B cell (primary cell): ENCODE measurements at regions not wholly inside any gene's neighbourhood (a gene's known extent, or its start where the extent isn't known, plus 50 kb on each side); places are given as distances from the start of the nearest gene placed in this dataset.

ENCODE experiments used
- ATAC-seq: fragments of 200-7000 bp; cut with Tn5 transposase; one replicate; pipeline ENCODE4 v1.10.0; 2021; ENCODE audit warnings: low read depth, mild to moderate bottlenecking, moderate number of reproducible peaks, moderate library complexity
- CTCF ChIA-PET: fragments of 350-600 bp; sonication (Branson Sonifier 250); formaldehyde crosslinking; loops from one replicate; lab custom pipeline; 2021; ENCODE audit warnings: antibody characterized with exemption, inconsistent platforms; lab: Charles Lee
- POLR2A ChIA-PET: fragments of 350-600 bp; sonication (Branson Sonifier 250); formaldehyde crosslinking; loops from one replicate; lab custom pipeline; 2021; ENCODE audit warnings: antibody characterized with exemption; lab: Charles Lee
- DNase-seq: peaks from one replicate; pipeline ENCODE4 v3.0.0; 2013
- H2AFZ ChIP-seq: 2 replicates; pipeline ENCODE4 v1.6.1; 2012; ENCODE audit warnings: mild to moderate bottlenecking, low read depth, low read length; ENCODE audit not compliant: insufficient read depth, poor library complexity, severe bottlenecking
- H3K27ac ChIP-seq, 2 donors: 1 replicate in 1 of 2; 2 replicates in 1 of 2; pipeline ENCODE4 v1.5.1; 2012 to 2013; ENCODE audit warnings: low read length in 2 of 2, mild to moderate bottlenecking in 2 of 2, moderate library complexity in 1 of 2
- H3K27me3 ChIP-seq, 4 experiments: fragments of 200-600 bp in 1 of 4; sonication (generic) in 1 of 4; replicated peaks in 1 of 4; 1 replicate in 2 of 4; 2 replicates in 2 of 4; pipeline versions ENCODE4 v1.6.1 to v1.7.0; 2013 to 2016; ENCODE audit warnings: low read length in 3 of 4, mild to moderate bottlenecking in 2 of 4, mixed read lengths in 1 of 4, moderate library complexity in 1 of 4; ENCODE audit not compliant: insufficient read depth in 4 of 4, control insufficient read depth in 3 of 4; ENCODE audit errors: control extremely low read depth in 1 of 4
- H3K36me3 ChIP-seq, 2 experiments: replicated peaks in 1 of 2; 1 replicate in 1 of 2; 2 replicates in 1 of 2; pipeline versions ENCODE4 v1.6.1 to v1.7.1; 2013; ENCODE audit warnings: low read length in 1 of 2; ENCODE audit not compliant: insufficient read depth in 2 of 2, control insufficient read depth in 1 of 2; ENCODE audit errors: control extremely low read depth in 1 of 2, extremely low read depth in 1 of 2
- H3K4me1 ChIP-seq, 2 donors: fragments of 200-600 bp in 1 of 2; sonication (generic) in 1 of 2; 1 replicate in 1 of 2; 2 replicates in 1 of 2; pipeline versions ENCODE4 v1.5.1 to v1.6.1; 2013 to 2017; ENCODE audit warnings: low read length in 2 of 2; ENCODE audit not compliant: control insufficient read depth in 2 of 2, insufficient read depth in 2 of 2
- H3K4me2 ChIP-seq: replicated peaks from 2 replicates; pipeline ENCODE3; 2012; ENCODE audit warnings: mild to moderate bottlenecking, low read depth, low read length; ENCODE audit not compliant: poor library complexity, severe bottlenecking
- H3K4me3 ChIP-seq, 5 experiments: fragments of 200-600 bp in 1 of 5; sonication (generic) in 1 of 5; 1 replicate in 3 of 5; 2 replicates in 2 of 5; pipeline versions ENCODE4 v1.5.1 to v1.7.0; 2011 to 2016; ENCODE audit warnings: low read length in 4 of 5, mild to moderate bottlenecking in 4 of 5, low read depth in 2 of 5, control low read depth in 1 of 5, moderate library complexity in 1 of 5; ENCODE audit not compliant: insufficient read depth in 1 of 5; ENCODE audit errors: control extremely low read depth in 1 of 5, extremely low read depth in 1 of 5
- H3K79me2 ChIP-seq: fragments of 200-600 bp; sonication (generic); one replicate; pipeline ENCODE4 v1.6.0; 2016; ENCODE audit warnings: low read length; ENCODE audit not compliant: control insufficient read depth, insufficient read depth
- H3K9ac ChIP-seq: fragments of 200-600 bp; sonication (generic); 2 replicates; pipeline ENCODE4 v1.6.1; 2017; ENCODE audit warnings: mild to moderate bottlenecking, low read length, moderate library complexity
- H3K9me3 ChIP-seq, 3 donors: one replicate each; pipeline versions ENCODE4 v1.6.1 to v1.7.1; 2013; ENCODE audit warnings: low read length in 2 of 3; ENCODE audit not compliant: control insufficient read depth in 2 of 3, insufficient read depth in 1 of 3; ENCODE audit errors: control extremely low read depth in 1 of 3
- H4K20me1 ChIP-seq: 2 replicates; pipeline ENCODE4 v1.6.0; 2012; ENCODE audit warnings: mild to moderate bottlenecking, low read length; ENCODE audit not compliant: insufficient read depth, control insufficient read depth, poor library complexity, severe bottlenecking
- H3K27ac Mint-ChIP-seq: one replicate; pipeline ENCODE4 v1.8.0; 2021; ENCODE audit warnings: mixed read lengths
- H3K27me3 Mint-ChIP-seq: one replicate; pipeline ENCODE4 v1.8.0; 2021; ENCODE audit warnings: mixed read lengths
- H3K4me1 Mint-ChIP-seq: one replicate; pipeline ENCODE4 v1.8.0; 2021; ENCODE audit warnings: mixed read lengths
- H3K4me3 Mint-ChIP-seq: one replicate; pipeline ENCODE4 v1.8.0; 2021; ENCODE audit warnings: mixed read lengths
- H3K9me3 Mint-ChIP-seq: one replicate; pipeline ENCODE4 v1.8.0; 2022; ENCODE audit warnings: mixed read lengths; ENCODE audit not compliant: insufficient read depth
- EZH2 ChIP-seq: IDR thresholded peaks from 2 replicates; pipeline ENCODE4 v1.6.1; 2012; ENCODE audit warnings: borderline replicate concordance, low read depth, mild to moderate bottlenecking, moderate library complexity, low read length; ENCODE audit not compliant: insufficient read depth, poor library complexity, severe bottlenecking
- WGBS: methylation state at CpG from one replicate; pipeline ENCODE4 v1.1.5; 2013; ENCODE audit warnings: missing lambda C conversion rate; ENCODE audit not compliant: insufficient coverage; 5-methylcytosine and 5-hydroxymethylcytosine counted together
- intact Hi-C: fragments of 100-400 bp; cut with micrococcal nuclease; formaldehyde crosslinking; loops from one replicate; pipeline ENCODE4 v1.10.0; 2022
- TF ChIP-seq, protein P1 (sequence below): fragments of 200-600 bp; IDR thresholded peaks from one replicate; pipeline ENCODE4 v1.8.0; 2022; ENCODE audit warnings: antibody characterized with exemption, mild to moderate bottlenecking

- ATAC-seq (no peak), DNase-seq (no peak)
- no peaks in the 10 kb centered on the region for H3K4me1 ChIP-seq
- no peak overlapping the region for H3K4me3 Mint-ChIP-seq
- no peaks in the 10 kb centered on the region for H4K20me1 ChIP-seq
- no peaks in the 10 kb centered on the region for H3K36me3 ChIP-seq
- no peaks in the 10 kb centered on the region for H3K79me2 ChIP-seq
- no peak overlapping the region for H3K27ac ChIP-seq
- no peak overlapping the region for H3K4me3 ChIP-seq
- H3K9me3 Mint-ChIP-seq: peaks cover 3% of the 10 kb centered on the region
- no peaks in the 10 kb centered on the region for H3K27me3 ChIP-seq
- H2AFZ ChIP-seq: no peak overlapping the region
- CTCF ChIA-PET: no interaction called here
- peaks cover 4% of the 10 kb centered on the region for H3K4me1 Mint-ChIP-seq
- intact Hi-C loops: no loop called here
- H3K4me2 ChIP-seq: no peak overlapping the region
- TF ChIP-seq, protein P1, sequence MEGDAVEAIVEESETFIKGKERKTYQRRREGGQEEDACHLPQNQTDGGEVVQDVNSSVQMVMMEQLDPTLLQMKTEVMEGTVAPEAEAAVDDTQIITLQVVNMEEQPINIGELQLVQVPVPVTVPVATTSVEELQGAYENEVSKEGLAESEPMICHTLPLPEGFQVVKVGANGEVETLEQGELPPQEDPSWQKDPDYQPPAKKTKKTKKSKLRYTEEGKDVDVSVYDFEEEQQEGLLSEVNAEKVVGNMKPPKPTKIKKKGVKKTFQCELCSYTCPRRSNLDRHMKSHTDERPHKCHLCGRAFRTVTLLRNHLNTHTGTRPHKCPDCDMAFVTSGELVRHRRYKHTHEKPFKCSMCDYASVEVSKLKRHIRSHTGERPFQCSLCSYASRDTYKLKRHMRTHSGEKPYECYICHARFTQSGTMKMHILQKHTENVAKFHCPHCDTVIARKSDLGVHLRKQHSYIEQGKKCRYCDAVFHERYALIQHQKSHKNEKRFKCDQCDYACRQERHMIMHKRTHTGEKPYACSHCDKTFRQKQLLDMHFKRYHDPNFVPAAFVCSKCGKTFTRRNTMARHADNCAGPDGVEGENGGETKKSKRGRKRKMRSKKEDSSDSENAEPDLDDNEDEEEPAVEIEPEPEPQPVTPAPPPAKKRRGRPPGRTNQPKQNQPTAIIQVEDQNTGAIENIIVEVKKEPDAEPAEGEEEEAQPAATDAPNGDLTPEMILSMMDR: no peak
- TF ChIP-seq EZH2: no peak
- no peak overlapping the region for H3K27ac Mint-ChIP-seq
- no peaks in the 10 kb centered on the region for H3K9me3 ChIP-seq
- POLR2A ChIA-PET: no interaction called here
- no peak overlapping the region for H3K9ac ChIP-seq
- no peaks in the 10 kb centered on the region for H3K27me3 Mint-ChIP-seq
These were observed 119.4 kb upstream of the SPIN1 start for GRCh38 chr9:88268886-88269285.

GRCh38 chr9:88267283-88267682, 121.0 kb upstream of the SPIN1 start:
- ChIA-PET POLR2A (no interaction called here), CTCF (no interaction called here)
- Mint-ChIP-seq H3K9me3 (peaks cover 3% of the 10 kb centered on the region), H3K4me3 (no peak overlapping the region), H3K27me3 (no peaks in the 10 kb centered on the region), H3K27ac (no peak overlapping the region), H3K4me1 (peaks cover 4% of the 10 kb centered on the region)
- no peak overlapping the region for H3K27ac ChIP-seq
- H3K36me3 ChIP-seq: no peaks in the 10 kb centered on the region
- no peak for ATAC-seq
- H3K27me3 ChIP-seq: no peaks in the 10 kb centered on the region
- no peaks in the 10 kb centered on the region for H3K9me3 ChIP-seq
- no peak overlapping the region for H3K9ac ChIP-seq
- no peak for DNase-seq
- intact Hi-C loops: no loop called here
- TF ChIP-seq EZH2: no peak
- TF ChIP-seq, protein P1: no peak
- H2AFZ ChIP-seq: no peak overlapping the region
- no peak overlapping the region for H3K4me2 ChIP-seq
- no peaks in the 10 kb centered on the region for H4K20me1 ChIP-seq
- WGBS: 100% methylated on average over 1 of the region's 4 CpGs
- H3K79me2 ChIP-seq: no peaks in the 10 kb centered on the region
- H3K4me3 ChIP-seq: no peak overlapping the region
- no peaks in the 10 kb centered on the region for H3K4me1 ChIP-seq
